ENCODE measurements at regions not wholly inside any gene's neighbourhood (a gene's known extent, or its start where the extent isn't known, plus 50 kb on each side); places are given as distances from the start of the nearest gene placed in this dataset.

GRCh38 chr5:125537661-125538060 lies 791.2 kb upstream of the ZNF608 start:
- TF ChIP-seq NFYA (IDR thresholded peaks at IDR 0.05; ENCODE audit: borderline replicate concordance, low read depth, low read length) = no peak
- no peak for TF ChIP-seq FOXM1 (IDR thresholded peaks at IDR 0.05; ENCODE audit: low read depth, low read length)
- no peak for TF ChIP-seq ZSCAN29 (IDR thresholded peaks at IDR 0.05)
- no peak for TF ChIP-seq SIN3A (IDR thresholded peaks at IDR 0.05; ENCODE audit: low read depth, low read length)
- no peak for TF ChIP-seq KAT2A (conservative IDR thresholded peaks at IDR 0.05; ENCODE audit: control insufficient read depth, low read depth, low read length)
- TF ChIP-seq IRF3 (IDR thresholded peaks at IDR 0.05) = no peak
- no peak for TF ChIP-seq PKNOX1 (IDR thresholded peaks at IDR 0.05)
- no peak for TF ChIP-seq REST (IDR thresholded peaks at IDR 0.05; ENCODE audit: low read depth, low read length)
- TF ChIP-seq KLF5 (IDR thresholded peaks at IDR 0.05; ENCODE audit: partially characterized antibody) = no peak
- TF ChIP-seq PML (IDR thresholded peaks at IDR 0.05; ENCODE audit: low read length) = no peak
- no peak for TF ChIP-seq SKIL (IDR thresholded peaks at IDR 0.05; ENCODE audit: low read depth, poor library complexity, severe bottlenecking)
- no peak for TF ChIP-seq NR2C2 (IDR thresholded peaks at IDR 0.05; ENCODE audit: borderline replicate concordance, control insufficient read depth, insufficient read length, low read depth)
- no peak for TF ChIP-seq PAX5 (IDR thresholded peaks at IDR 0.05; ENCODE audit: borderline replicate concordance, low read depth, low read length)
- no peaks in the 10 kb centered on the region for H3K4me1 ChIP-seq (ENCODE audit: control insufficient read depth, insufficient read depth, low read length)
- H3K9ac ChIP-seq (ENCODE audit: control insufficient read depth, insufficient read depth, low read length) = no peak overlapping the region
- SMC1A ChIA-PET (ENCODE audit: uncharacterized antibody, unreplicated experiment) = no interaction called here
- H2AFZ ChIP-seq (ENCODE audit: control insufficient read depth, low read depth, low read length) = no peak overlapping the region
- ATAC-seq = no peak
- FAIRE-seq = no peak
- DNase-seq (ENCODE audit: low read depth, low spot score) = no peak
- in situ Hi-C loops (cut with MboI) (no loop called here), intact Hi-C loops (cut with micrococcal nuclease; ENCODE audit: unreplicated experiment) (no loop called here)
- H3K36me3 ChIP-seq (ENCODE audit: control insufficient read depth in 2 of 2, insufficient read depth in 2 of 2, low read length in 1 of 2) = no peaks in the 10 kb centered on the region
- H3K79me2 ChIP-seq (ENCODE audit: control insufficient read depth, insufficient read depth, low read length) = no peaks in the 10 kb centered on the region
- H3K4me3 ChIP-seq = no peak overlapping the region
- no peaks in the 10 kb centered on the region for H3K27me3 ChIP-seq (replicated peaks in 1 of 2; ENCODE audit: control insufficient read depth in 2 of 2, insufficient read depth in 2 of 2, low read length in 1 of 2)
- CTCF ChIA-PET = interaction anchor here (1.0 kb wide), 1 partner anchor 22 kb away, joined by 3 read pairs; no protein-coding TSS in a partner anchor
- POLR2A ChIA-PET = no interaction called here
- no peak overlapping the region for H3K27ac ChIP-seq (ENCODE audit: control insufficient read depth, insufficient read depth)
- RAD21 ChIA-PET (ENCODE audit: unreplicated experiment) = no interaction called here
- no TSS peak for BruUV-seq (replicated peaks)
- 0% methylated on average over 2 of the region's 2 CpGs for WGBS (ENCODE audit: insufficient coverage, insufficient replicate concordance, low lambda C conversion rate, missing lambda C conversion rate)
- H4K20me1 ChIP-seq (ENCODE audit: control insufficient read depth, insufficient read depth) = no peaks in the 10 kb centered on the region
- H3K9me3 ChIP-seq (replicated peaks; ENCODE audit: control insufficient read depth, insufficient read depth, low read length) = no peaks in the 10 kb centered on the region
- H3K4me2 ChIP-seq (ENCODE audit: control insufficient read depth, insufficient read depth) = no peak overlapping the region

Measured in GM12878 (cell line).